ENCODE measurements at regions not wholly inside any gene's neighbourhood (a gene's known extent, or its start where the extent isn't known, plus 50 kb on each side); places are given as distances from the start of the nearest gene placed in this dataset.
"Not testable (repeated sequence)": the region's sequence is repeated elsewhere in the genome, so short reads cannot be mapped to it uniquely, and the experiment has no call there.

- no peak for DNase-seq
Measured at GRCh38 chr20:6692566-6693173, 74.8 kb upstream of the BMP2 start.

- no peak for DNase-seq
Measured at GRCh38 chr20:6691516-6691915, 76.0 kb upstream of the BMP2 start.

GRCh38 chr20:6689339-6689973, 78.0 kb upstream of the BMP2 start:
- DNase-seq: no peak

GRCh38 chr20:6686171-6686570, 81.3 kb upstream of the BMP2 start:
- peak; percentile 22 for DNase-seq

GRCh38 chr20:6685626-6686025, 81.9 kb upstream of the BMP2 start:
- no peak for DNase-seq

- DNase-seq: no peak
Measured at GRCh38 chr20:6685181-6685582, 82.3 kb upstream of the BMP2 start.

GRCh38 chr20:6683021-6683977, 84.2 kb upstream of the BMP2 start:
- no peak for DNase-seq

- DNase-seq: no peak
Measured at GRCh38 chr20:6680854-6681253, 86.6 kb upstream of the BMP2 start.

GRCh38 chr20:6680441-6680840, 87.0 kb upstream of the BMP2 start:
- DNase-seq: no peak

- DNase-seq: no peak
Measured at GRCh38 chr20:6679086-6679485, 88.4 kb upstream of the BMP2 start.

- no peak for DNase-seq
Measured at GRCh38 chr20:6678101-6678500, 89.4 kb upstream of the BMP2 start.

GRCh38 chr20:6674831-6675230, 92.7 kb upstream of the BMP2 start:
- no peak for DNase-seq

- no peak for DNase-seq
Measured at GRCh38 chr20:6673071-6673470, 94.4 kb upstream of the BMP2 start.

GRCh38 chr20:6671829-6672228, 95.7 kb upstream of the BMP2 start:
- no peak for DNase-seq

- no peak for DNase-seq
Measured at GRCh38 chr20:6668546-6668945, 98.9 kb upstream of the BMP2 start.

GRCh38 chr20:6665621-6666355, 101.7 kb upstream of the BMP2 start:
- DNase-seq: no peak

GRCh38 chr20:6665161-6665560, 102.3 kb upstream of the BMP2 start:
- DNase-seq: no peak

GRCh38 chr20:6664574-6664973, 102.9 kb upstream of the BMP2 start:
- no peak for DNase-seq

- no peak for DNase-seq
Measured at GRCh38 chr20:6663751-6664388, 103.6 kb upstream of the BMP2 start.

- no peak for DNase-seq
Measured at GRCh38 chr20:6663104-6663503, 104.4 kb upstream of the BMP2 start.

GRCh38 chr20:6662309-6662708, 105.2 kb upstream of the BMP2 start:
- DNase-seq: no peak

GRCh38 chr20:6660441-6660840, 107.0 kb upstream of the BMP2 start:
- no peak for DNase-seq

- not testable (repeated sequence) for DNase-seq
Measured at GRCh38 chr20:6658909-6659308, 108.6 kb upstream of the BMP2 start.

Data from KG1 (cell line).